ENCODE measurements at regions not wholly inside any gene's neighbourhood (a gene's known extent, or its start where the extent isn't known, plus 50 kb on each side); places are given as distances from the start of the nearest gene placed in this dataset.

DNA sequence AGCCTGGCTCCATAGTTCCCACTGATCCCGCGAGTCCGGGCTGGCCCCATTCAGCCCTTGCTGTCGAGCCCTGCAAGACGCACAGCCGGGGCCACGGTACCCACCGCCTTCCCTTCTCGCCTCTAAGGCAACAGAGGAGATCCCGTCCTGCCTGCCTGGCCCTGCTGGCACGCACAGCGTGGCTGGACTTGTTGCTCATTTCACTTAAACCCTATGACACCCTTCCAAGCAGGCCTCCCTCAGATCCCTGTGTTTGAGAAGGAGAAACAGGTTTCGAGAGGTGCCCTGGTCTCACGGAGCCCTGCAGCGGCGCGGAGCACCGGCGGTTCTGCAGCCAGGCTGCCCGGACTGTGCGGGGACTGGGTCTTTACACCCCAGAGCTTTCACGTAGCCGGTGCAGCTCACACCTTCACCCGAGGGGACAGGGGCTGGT lies 1048.4 kb downstream of the BRD1 start:
- Histone ChIP-seq H3K9ac (ENCODE audit: low read length) (no peak overlapping the region), H3K27ac (ENCODE audit: low read depth, low read length) (no peak overlapping the region), H3K4me2 (ENCODE audit: low read depth, low read length, poor library complexity, severe bottlenecking) (no peak overlapping the region), H4K20me1 (ENCODE audit: low read depth, low read length) (no peaks in the 10 kb centered on the region), H3K9me2 (replicated peaks; ENCODE audit: insufficient read depth, low read length) (no peaks in the 10 kb centered on the region), H2AFZ (ENCODE audit: low read depth, low read length, severe bottlenecking) (no peak overlapping the region), H3K4me3 (ENCODE audit: insufficient read depth, low read length, poor library complexity, severe bottlenecking) (no peak overlapping the region), H3K36me3 (ENCODE audit: low read length) (no peaks in the 10 kb centered on the region), H3K79me2 (ENCODE audit: insufficient read depth, low read length) (no peaks in the 10 kb centered on the region), H3F3A (ENCODE audit: insufficient read depth) (no peaks in the 10 kb centered on the region), H3K27me3 (ENCODE audit: low read length) (0 out of 2 replicates have a peak, but pooled peaks cover 2% of the 10 kb centered on the region), H3K9me3 (ENCODE audit: insufficient read depth, low read length) (peaks cover 15% of the 10 kb centered on the region)
- TF ChIP-seq EZH2phosphoT487 (conservative IDR thresholded peaks at IDR 0.05; ENCODE audit: low read length) (no peak), CTCF (IDR thresholded peaks at IDR 0.05; ENCODE audit: insufficient read depth, low read length, poor library complexity, severe bottlenecking) (no peak)

GRCh38 chr22:48778308-48779195 lies 1049.1 kb downstream of the BRD1 start:
- no peaks in the 10 kb centered on the region for H4K20me1 ChIP-seq (ENCODE audit: low read depth, low read length)
- H3K9ac ChIP-seq (ENCODE audit: low read length), result no peak overlapping the region
- H3K9me3 ChIP-seq (ENCODE audit: insufficient read depth, low read length), result peaks cover 15% of the 10 kb centered on the region
- no peaks in the 10 kb centered on the region for H3K79me2 ChIP-seq (ENCODE audit: insufficient read depth, low read length)
- 0 out of 2 replicates have a peak, but pooled peaks cover 2% of the 10 kb centered on the region for H3K27me3 ChIP-seq (ENCODE audit: low read length)
- no peaks in the 10 kb centered on the region for H3K9me2 ChIP-seq (replicated peaks; ENCODE audit: insufficient read depth, low read length)
- no peak for TF ChIP-seq EZH2phosphoT487 (conservative IDR thresholded peaks at IDR 0.05; ENCODE audit: low read length)
- no peak for TF ChIP-seq CTCF (IDR thresholded peaks at IDR 0.05; ENCODE audit: insufficient read depth, low read length, poor library complexity, severe bottlenecking)
- no peak overlapping the region for H2AFZ ChIP-seq (ENCODE audit: low read depth, low read length, severe bottlenecking)
- no peak overlapping the region for H3K4me3 ChIP-seq (ENCODE audit: insufficient read depth, low read length, poor library complexity, severe bottlenecking)
- no peak overlapping the region for H3K4me2 ChIP-seq (ENCODE audit: low read depth, low read length, poor library complexity, severe bottlenecking)
- no peaks in the 10 kb centered on the region for H3K36me3 ChIP-seq (ENCODE audit: low read length)
- no peaks in the 10 kb centered on the region for H3F3A ChIP-seq (ENCODE audit: insufficient read depth)
- no peak overlapping the region for H3K27ac ChIP-seq (ENCODE audit: low read depth, low read length)

DNA sequence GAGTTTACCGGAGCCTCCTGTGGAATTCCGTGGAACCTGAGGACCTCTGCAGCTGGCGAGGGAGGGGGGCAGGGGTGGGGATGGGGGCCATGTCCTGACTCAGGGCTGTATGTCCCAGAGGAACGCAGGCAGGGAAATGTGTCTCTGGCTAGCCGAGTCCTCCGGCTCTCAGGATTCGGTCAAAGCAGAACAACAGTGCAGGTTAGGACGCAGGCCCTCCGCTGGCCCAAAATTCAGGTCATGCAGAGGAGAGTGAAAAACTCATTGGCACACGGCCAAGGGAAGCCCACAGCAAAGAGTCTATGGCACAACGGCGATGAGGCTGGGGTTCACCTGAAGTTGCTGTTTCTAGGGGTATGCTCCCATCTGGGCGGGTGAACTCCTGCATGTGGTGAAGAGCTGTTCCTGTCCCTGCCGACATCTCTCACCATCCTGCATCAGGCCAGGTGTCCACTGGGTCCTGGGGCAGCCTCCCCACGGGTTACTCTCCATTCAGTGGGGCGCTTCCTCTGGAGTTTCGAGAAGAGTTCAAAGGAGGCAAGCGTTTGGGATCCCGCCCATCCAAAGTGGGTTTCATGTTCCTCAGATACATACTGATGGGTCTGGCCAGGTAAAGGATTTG lies 1055.3 kb downstream of the BRD1 start:
- Histone ChIP-seq H3K79me2 (ENCODE audit: insufficient read depth, low read length) (no peaks in the 10 kb centered on the region), H2AFZ (ENCODE audit: low read depth, low read length, severe bottlenecking) (no peak overlapping the region), H3K4me3 (ENCODE audit: insufficient read depth, low read length, poor library complexity, severe bottlenecking) (no peak overlapping the region), H3F3A (ENCODE audit: insufficient read depth) (no peaks in the 10 kb centered on the region), H3K4me2 (ENCODE audit: low read depth, low read length, poor library complexity, severe bottlenecking) (no peak overlapping the region), H3K9me3 (ENCODE audit: insufficient read depth, low read length) (peaks cover 13% of the 10 kb centered on the region), H3K36me3 (ENCODE audit: low read length) (no peaks in the 10 kb centered on the region), H3K27me3 (ENCODE audit: low read length) (no peaks in the 10 kb centered on the region), H4K20me1 (ENCODE audit: low read depth, low read length) (no peaks in the 10 kb centered on the region), H3K27ac (ENCODE audit: low read depth, low read length) (no peak overlapping the region), H3K9me2 (replicated peaks; ENCODE audit: insufficient read depth, low read length) (no peaks in the 10 kb centered on the region), H3K9ac (ENCODE audit: low read length) (no peak overlapping the region)
- TF ChIP-seq CTCF (IDR thresholded peaks at IDR 0.05; ENCODE audit: insufficient read depth, low read length, poor library complexity, severe bottlenecking) (no peak), EZH2phosphoT487 (conservative IDR thresholded peaks at IDR 0.05; ENCODE audit: low read length) (no peak)
